Stimulated activated CD4-positive, alpha-beta T cell treated with anti-CD3 and anti-CD28 coated beads, Interleukin-4, amount 100 ng/mL, for 48 hours (primary cell): ENCODE measurements at regions not wholly inside any gene's neighbourhood (a gene's known extent, or its start where the extent isn't known, plus 50 kb on each side); places are given as distances from the start of the nearest gene placed in this dataset.
"Not testable (repeated sequence)": the region's sequence is repeated elsewhere in the genome, so short reads cannot be mapped to it uniquely, and the experiment has no call there.

Source experiments
- DNase-seq, 2 donors: peaks; one replicate each; pipeline ENCODE4 v3.0.0-alpha.2; 2020; ENCODE audit warnings: low read depth in 2 of 2

DNA sequence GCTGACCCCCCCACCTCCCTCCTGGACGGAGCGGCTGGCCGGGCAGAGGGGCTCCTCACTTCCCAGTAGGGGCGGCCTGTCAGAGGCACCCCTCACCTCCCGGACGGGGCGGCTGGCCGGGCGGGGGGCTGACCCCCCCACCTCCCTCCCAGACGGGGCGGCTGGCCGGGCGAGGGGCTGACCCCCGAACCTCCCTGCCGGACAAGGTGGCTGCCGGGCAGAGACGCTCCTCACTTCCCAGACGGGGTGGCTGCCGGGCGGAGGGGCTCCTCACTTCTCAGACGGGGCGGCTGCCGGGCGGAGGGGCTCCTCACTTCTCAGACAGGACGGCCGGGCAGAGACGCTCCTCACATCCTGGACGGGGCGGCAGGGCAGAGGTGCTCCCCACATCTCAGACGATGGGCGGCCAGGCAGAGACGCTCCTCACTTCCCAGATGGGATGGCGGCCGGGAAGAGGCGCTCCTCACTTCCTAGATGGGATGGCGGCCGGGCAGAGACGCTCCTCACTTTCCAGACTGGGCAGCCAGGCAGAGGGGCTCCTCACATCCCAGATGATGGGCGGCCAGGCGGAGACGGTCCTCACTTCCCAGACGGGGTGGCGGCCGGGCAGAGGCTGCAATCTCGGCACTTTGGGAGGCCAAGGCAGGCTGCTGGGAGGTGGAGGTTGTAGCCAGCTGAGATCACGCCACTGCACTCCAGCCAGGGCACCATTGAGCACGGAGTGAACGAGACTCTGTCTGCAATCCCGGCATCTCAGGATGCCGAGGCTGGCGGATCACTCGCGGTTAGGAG, 66.2 kb upstream of the PAPPA2 start:
- DNase-seq, result not testable (repeated sequence)

GRCh38 chr1:176391621-176392020, 71.4 kb upstream of the PAPPA2 start:
- DNase-seq, result no peak

GRCh38 chr1:176384841-176385240, 78.1 kb upstream of the PAPPA2 start:
- no peak for DNase-seq

DNA sequence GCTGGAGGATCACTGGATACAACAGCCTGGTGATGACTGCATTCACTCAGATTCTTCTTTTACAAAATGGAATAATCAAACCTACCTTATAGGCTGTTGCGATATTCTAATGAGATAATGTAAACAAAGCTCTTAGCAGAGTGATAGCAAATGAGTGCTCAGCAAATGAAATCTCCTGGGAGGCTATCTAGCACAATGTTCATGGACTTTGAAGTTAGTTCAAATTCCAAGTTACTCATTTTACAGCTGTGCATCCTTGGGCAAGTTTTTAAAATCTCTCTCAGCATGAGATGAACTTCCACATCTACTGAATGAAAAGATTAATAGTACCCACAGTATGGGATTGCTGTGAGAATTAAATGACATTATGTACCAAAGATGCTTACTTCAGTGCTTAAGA, 80.8 kb upstream of the PAPPA2 start:
- DNase-seq, result no peak

DNA sequence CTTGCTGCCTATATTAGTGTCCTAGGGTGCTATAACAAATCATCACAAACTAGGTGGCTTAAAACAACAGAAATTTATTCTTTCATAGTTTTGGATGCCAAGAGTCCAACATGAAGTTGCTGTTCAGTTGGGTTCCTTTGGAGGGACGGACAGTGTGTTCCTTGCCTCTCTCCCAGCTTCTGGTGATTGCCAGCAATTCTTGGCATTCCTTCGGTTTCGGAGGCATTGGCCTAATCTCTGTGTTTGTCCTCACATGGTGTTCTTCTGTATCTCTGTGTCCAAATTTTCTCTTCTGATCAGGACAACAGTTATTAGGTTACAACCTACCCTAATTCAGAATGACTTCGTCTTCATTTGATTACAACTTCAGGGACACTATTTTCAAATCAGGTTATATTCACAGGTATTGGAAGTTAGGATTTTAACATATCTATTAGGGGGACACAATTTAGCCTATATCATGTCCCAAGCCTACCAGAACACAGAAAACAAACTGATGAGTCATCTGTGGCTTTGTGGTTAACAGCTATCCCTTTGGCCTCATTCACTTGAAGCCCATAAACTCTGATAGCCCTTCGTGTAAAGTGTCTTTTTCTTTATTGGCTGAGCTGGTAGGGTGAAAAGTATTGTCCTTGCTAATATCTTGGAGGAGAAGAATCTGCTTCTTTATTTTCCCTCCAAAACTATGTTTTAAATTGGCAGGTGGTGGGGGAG, 83.2 kb upstream of the PAPPA2 start:
- DNase-seq, result no peak

GRCh38 chr1:176374967-176375569, 87.9 kb upstream of the PAPPA2 start:
- peak; percentile 33 to 69 for DNase-seq

- no peak for DNase-seq
These were observed 98.6 kb upstream of the PAPPA2 start for GRCh38 chr1:176364236-176364905.

DNA sequence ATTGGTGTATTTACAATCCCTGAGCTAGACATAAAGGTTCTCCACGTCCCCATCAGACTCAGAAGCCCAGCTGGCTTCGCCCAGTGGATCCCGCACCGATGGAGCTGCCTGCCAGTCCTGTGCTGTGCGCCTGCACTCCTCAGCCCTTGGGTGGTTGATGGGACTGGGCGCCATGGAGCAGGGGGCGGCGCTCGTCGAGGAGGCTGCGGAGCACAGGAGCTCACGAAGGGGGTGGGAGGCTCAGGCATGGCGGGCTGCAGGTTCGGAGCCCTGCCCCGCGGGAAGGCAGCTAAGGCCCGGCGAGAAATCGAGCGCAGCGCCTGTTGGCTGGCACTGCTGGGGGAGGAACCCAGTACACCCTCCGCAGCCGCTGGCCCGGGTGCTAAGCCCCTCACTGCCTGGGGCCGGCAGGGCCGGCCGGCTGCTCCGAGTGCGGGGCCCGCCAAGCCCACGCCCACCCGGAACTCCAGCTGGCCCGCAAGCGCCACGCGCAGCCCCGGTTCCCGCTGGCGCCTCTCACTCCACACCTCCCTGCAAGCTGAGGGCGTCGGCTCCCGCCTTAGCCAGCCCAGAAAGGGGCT, 113.8 kb upstream of the PAPPA2 start:
- not testable (repeated sequence) for DNase-seq

- DNase-seq, result no peak
These were observed 121.3 kb upstream of the PAPPA2 start for GRCh38 chr1:176341656-176342055.

GRCh38 chr1:176338877-176339276, 124.1 kb upstream of the PAPPA2 start:
- no peak for DNase-seq

DNA sequence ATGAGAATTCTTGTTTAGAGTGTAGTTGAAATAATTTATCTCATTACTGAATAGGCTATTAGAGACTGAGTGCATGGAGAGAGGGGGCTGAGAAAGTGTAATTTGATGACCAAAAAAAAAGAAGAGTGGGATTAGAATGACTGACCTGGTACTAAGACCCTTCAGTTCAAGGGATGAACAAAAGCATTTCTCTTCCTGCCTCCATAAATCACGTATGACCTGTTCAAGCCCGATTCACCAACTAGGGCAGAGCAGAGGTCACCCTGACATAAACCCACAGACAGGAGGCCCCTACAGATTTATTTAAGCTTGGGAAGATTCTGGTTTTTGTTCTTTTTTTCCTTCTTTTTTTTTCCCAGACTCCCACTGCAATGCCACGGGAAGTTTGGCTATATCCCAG, 123.7 kb upstream of the COP1 start:
- DNase-seq, result no peak

DNA sequence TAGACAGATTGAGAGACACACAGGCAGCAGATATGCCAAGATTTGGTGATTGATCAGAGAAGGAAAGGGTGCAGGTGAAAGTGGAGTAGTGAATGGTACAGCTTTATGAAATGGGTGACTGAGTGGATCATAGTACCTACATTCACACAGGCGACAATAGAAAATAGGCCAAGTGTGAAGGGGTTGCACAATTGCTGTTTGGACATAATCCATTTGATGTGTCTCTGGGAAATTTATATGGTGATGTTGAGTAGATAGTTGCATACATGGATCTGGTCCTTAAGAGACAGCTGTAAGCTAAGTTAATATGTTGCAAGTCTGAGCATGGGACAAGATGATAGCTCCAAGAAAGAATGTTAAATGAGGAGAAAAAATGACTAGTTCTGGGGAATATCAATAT, 118.6 kb upstream of the COP1 start:
- no peak for DNase-seq

DNA sequence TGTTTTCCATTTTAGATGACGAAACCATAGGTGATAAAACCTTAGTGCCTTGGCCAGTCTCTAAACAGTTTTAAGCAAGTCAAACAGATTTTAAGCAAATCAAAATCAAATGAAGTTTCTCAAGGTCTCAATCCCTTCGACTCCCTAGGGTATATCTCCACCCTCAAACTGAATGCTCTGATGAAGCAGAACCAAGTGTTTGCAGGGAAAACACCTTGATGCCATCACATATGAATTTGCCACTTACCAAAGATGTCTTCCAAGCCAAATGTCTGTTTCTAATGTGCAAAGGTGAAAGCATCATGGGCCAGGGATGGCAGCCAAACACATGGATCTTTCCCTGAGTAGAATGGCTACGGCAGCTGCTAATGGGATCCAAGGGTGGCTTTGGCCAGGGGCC, 116.4 kb upstream of the COP1 start:
- DNase-seq, result no peak

- no peak for DNase-seq
These were observed 108.6 kb upstream of the COP1 start for GRCh38 chr1:176315519-176316220.

DNA sequence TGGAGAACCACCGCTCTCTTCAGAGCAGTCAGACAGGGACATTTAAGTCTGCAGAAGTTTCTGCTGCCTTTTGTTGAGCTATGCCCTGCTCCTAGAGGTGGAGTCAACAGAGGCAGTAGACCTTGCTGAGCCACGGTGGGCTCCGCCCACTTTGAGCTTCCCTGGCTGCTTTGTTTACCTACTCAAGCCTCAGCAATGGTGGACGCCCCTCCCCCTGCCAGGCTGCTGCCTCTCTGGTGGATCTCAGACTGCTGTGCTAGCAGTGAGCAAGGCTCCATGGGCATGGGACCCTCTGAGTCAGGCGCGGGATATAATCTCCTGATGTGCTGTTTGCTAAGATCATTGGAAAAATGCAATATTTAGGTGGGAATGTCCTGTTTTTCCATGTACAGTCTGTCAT, 89.5 kb upstream of the COP1 start:
- DNase-seq, result not testable (repeated sequence)

DNA sequence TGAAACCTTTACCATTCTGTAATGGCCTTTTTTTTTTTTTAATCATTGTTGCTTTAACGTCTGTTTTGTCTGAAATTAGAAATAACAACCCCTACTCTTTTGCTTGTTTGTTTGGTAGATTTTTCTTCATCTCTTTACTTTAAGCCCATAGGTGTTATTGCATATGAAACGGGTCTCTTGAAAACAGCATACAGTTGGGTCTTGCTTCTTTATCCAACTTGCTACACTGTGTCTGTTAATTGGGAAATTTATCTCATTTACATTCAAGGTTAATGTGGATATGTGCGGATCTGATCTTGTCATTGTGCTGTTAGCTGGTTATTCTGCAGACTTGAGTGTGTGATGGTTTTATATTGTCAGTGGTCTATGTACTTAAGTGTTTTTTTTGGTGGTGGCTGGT, 78.9 kb upstream of the COP1 start:
- DNase-seq, result no peak

DNA sequence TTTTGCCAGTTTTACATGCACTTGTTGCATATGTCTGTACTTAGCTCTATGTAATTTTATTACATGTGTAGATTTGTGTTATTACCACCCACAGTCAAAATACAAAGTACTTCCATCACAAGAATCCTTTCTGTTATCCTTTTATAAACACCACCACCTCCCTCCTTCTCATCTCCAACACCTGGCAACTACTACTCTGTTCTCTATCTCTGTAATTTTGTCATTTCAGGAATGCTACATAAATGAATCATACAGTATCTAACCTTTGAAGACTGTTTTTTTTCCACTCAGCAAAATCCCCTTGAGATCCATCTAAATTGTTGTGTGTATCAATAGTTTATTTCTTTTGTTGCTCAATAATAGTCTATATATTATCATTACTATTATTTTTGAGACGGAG, 64.5 kb upstream of the COP1 start:
- DNase-seq, result no peak
